HepG2 (cell line): ENCODE measurements at regions not wholly inside any gene's neighbourhood (a gene's known extent, or its start where the extent isn't known, plus 50 kb on each side); places are given as distances from the start of the nearest gene placed in this dataset.

Source experiments
- ATAC-seq: fragments of 200-7000 bp; cut with Tn5 transposase; 3 replicates; pipeline ENCODE4 v1.9.1; 2020; ENCODE audit warnings: mild to moderate bottlenecking, moderate library complexity
- BruUV-seq: library from RNA; stranded (reverse); fragments of 400-500 nt; replicated peaks from 2 replicates; lab custom pipeline; 2021; lab: Mats Ljungman, UMichigan
- CTCF ChIA-PET: fragments of 300-600 bp; formaldehyde crosslinking; extraction: SDS; loops from one replicate; lab custom pipeline; 2021; ENCODE audit warnings: low total read pairs, inconsistent platforms, low intra/inter-chr PET ratio; lab: Yijun Ruan, JAX
- POLR2A ChIA-PET: fragments of 350-600 bp; sonication (Branson Sonifier 250); formaldehyde crosslinking; loops from one replicate; lab custom pipeline; 2020; ENCODE audit warnings: antibody characterized with exemption, inconsistent platforms; lab: Yijun Ruan, JAX
- DNase-seq: peaks from one replicate; pipeline ENCODE4 v3.0.0-alpha.2; 2015; ENCODE audit warnings: low spot score
- FAIRE-seq: peaks from 3 replicates; lab custom pipeline; 2011; peaks lifted over from hg19 to GRCh38; lab: Jason Lieb, UNC
- H2AFZ ChIP-seq: one replicate; pipeline ENCODE4 v1.6.1; 2011; ENCODE audit warnings: low read length, inconsistent platforms
- H3K27ac ChIP-seq: fragments of 300-600 bp; 3 replicates; pipeline ENCODE4 v1.8.0; 2011; ENCODE audit warnings: mixed run types, mild to moderate bottlenecking, mixed read lengths, low read length, inconsistent platforms; ENCODE audit not compliant: insufficient read depth; ENCODE audit errors: extremely low read length
- H3K27me3 ChIP-seq, 2 experiments: fragments of 200-600 bp in 1 of 2; 2 replicates in 1 of 2; 3 replicates in 1 of 2; pipeline versions ENCODE4 v1.6.0 to v1.8.0; 2011; ENCODE audit warnings: low read length in 2 of 2, mild to moderate bottlenecking in 2 of 2, moderate library complexity in 2 of 2, inconsistent platforms in 1 of 2; ENCODE audit not compliant: insufficient read depth in 2 of 2, control insufficient read depth in 1 of 2
- H3K36me3 ChIP-seq, 2 experiments: fragments of 200-600 bp in 1 of 2; replicated peaks in 1 of 2; 2 replicates in 1 of 2; 3 replicates in 1 of 2; pipeline versions ENCODE4 v1.5.1 to v1.8.0; 2011; ENCODE audit warnings: low read length in 2 of 2, inconsistent platforms in 1 of 2; ENCODE audit not compliant: insufficient read depth in 2 of 2, control insufficient read depth in 1 of 2
- H3K4me1 ChIP-seq: 2 replicates; pipeline ENCODE4 v1.5.1; 2012; ENCODE audit warnings: low read length, inconsistent platforms; ENCODE audit not compliant: insufficient read depth
- H3K4me2 ChIP-seq: 2 replicates; pipeline ENCODE4 v1.6.0; 2011; ENCODE audit warnings: low read depth, low read length, inconsistent platforms
- H3K4me3 ChIP-seq, 3 experiments: fragments of 200-600 bp in 1 of 3; sonication (generic), shearing (Covaris generic) in 1 of 3; replicated peaks in 1 of 3; 2 replicates each; pipeline ENCODE4 v1.5.1; 2011 to 2016; ENCODE audit warnings: low read length in 3 of 3, inconsistent platforms in 2 of 3, low read depth in 2 of 3, mild to moderate bottlenecking in 2 of 3, control low read depth in 1 of 3, mixed read lengths in 1 of 3; ENCODE audit not compliant: insufficient read depth in 1 of 3
- H3K79me2 ChIP-seq: one replicate; pipeline ENCODE4 v1.6.1; 2011; ENCODE audit warnings: low read length, inconsistent platforms; ENCODE audit not compliant: insufficient read depth
- H3K9ac ChIP-seq: 2 replicates; pipeline ENCODE4 v1.6.0; 2011; ENCODE audit warnings: mild to moderate bottlenecking, low read depth, low read length, inconsistent platforms; ENCODE audit not compliant: insufficient read depth
- H3K9me3 ChIP-seq: 2 replicates; pipeline ENCODE4 v1.5.1; 2012; ENCODE audit warnings: mild to moderate bottlenecking, low read length
- H4K20me1 ChIP-seq: 2 replicates; pipeline ENCODE4 v1.6.0; 2011; ENCODE audit warnings: inconsistent platforms, mild to moderate bottlenecking, low read length, moderate library complexity; ENCODE audit not compliant: insufficient read depth
- ATF7 ChIP-seq, 2 experiments: fragments of 450-650 bp in 1 of 2; sonication (generic) in 1 of 2; formaldehyde crosslinking in 1 of 2; IDR thresholded peaks; 2 replicates each; pipeline versions ENCODE4 v1.4.0 to v1.6.1; 2016 to 2020; ENCODE audit warnings: antibody characterized with exemption in 1 of 2, mild to moderate bottlenecking in 1 of 2, missing genetic modification reagents in 1 of 2
- CENPT ChIP-seq: sonication (generic); formaldehyde crosslinking; IDR thresholded peaks from 2 replicates; pipeline ENCODE4 v1.8.0; 2022; ENCODE audit warnings: low read depth, mild to moderate bottlenecking, moderate library complexity, missing genetic modification reagents
- FOXM1 ChIP-seq: sonication (generic); formaldehyde crosslinking; IDR thresholded peaks from 2 replicates; pipeline ENCODE4 v1.5.0; 2020; ENCODE audit warnings: missing genetic modification reagents
- JUN ChIP-seq: sonication (generic); formaldehyde crosslinking; IDR thresholded peaks from 2 replicates; pipeline ENCODE4 v1.4.0; 2020; ENCODE audit warnings: mild to moderate bottlenecking, missing genetic modification reagents
- KLF15 ChIP-seq: sonication (generic); formaldehyde crosslinking; IDR thresholded peaks from 2 replicates; pipeline ENCODE4 v1.8.1; 2023; ENCODE audit warnings: borderline replicate concordance, mild to moderate bottlenecking, inconsistent platforms, missing genetic modification reagents, mixed read lengths
- PLRG1 ChIP-seq: fragments of 450-650 bp; conservative IDR thresholded peaks from 2 replicates; pipeline ENCODE4 v1.6.1; 2016
- RORA ChIP-seq: sonication (generic); formaldehyde crosslinking; IDR thresholded peaks from 2 replicates; pipeline ENCODE4 v1.5.0; 2020; ENCODE audit warnings: mild to moderate bottlenecking, missing genetic modification reagents, moderate library complexity
- SP1 ChIP-seq, 2 experiments: fragments of 450-650 bp in 1 of 2; sonication (generic) in 1 of 2; formaldehyde crosslinking in 1 of 2; IDR thresholded peaks; 2 replicates each; pipeline versions ENCODE4 v1.4.0 to v1.6.1; 2016 to 2020; ENCODE audit warnings: missing genetic modification reagents in 1 of 2
- SP140L ChIP-seq: sonication (generic); formaldehyde crosslinking; IDR thresholded peaks from 2 replicates; pipeline ENCODE4 v1.4.0; 2020; ENCODE audit warnings: missing genetic modification reagents, borderline replicate concordance
- SYNCRIP ChIP-seq: fragments of 200-400 bp; formaldehyde crosslinking; IDR thresholded peaks from 2 replicates; pipeline ENCODE4 v1.6.1; 2018; ENCODE audit warnings: mild to moderate bottlenecking, low read depth, low read length; ENCODE audit not compliant: insufficient read depth
- TBX3 ChIP-seq: fragments of 450-650 bp; IDR thresholded peaks from 2 replicates; pipeline ENCODE4 v1.6.1; 2017; ENCODE audit warnings: antibody characterized with exemption, mild to moderate bottlenecking, inconsistent platforms, borderline replicate concordance
- YEATS4 ChIP-seq: sonication (generic); formaldehyde crosslinking; IDR thresholded peaks from 2 replicates; pipeline ENCODE4 v1.4.0; 2020; ENCODE audit warnings: missing genetic modification reagents, borderline replicate concordance
- ZC3H4 ChIP-seq: sonication (generic); formaldehyde crosslinking; IDR thresholded peaks from 2 replicates; pipeline ENCODE4 v1.4.0; 2020; ENCODE audit warnings: missing genetic modification reagents, borderline replicate concordance
- ZFP36 ChIP-seq: fragments of 150-350 bp; IDR thresholded peaks from 2 replicates; pipeline ENCODE4 v1.6.1; 2018; ENCODE audit warnings: borderline replicate concordance, low read length, low read depth; ENCODE audit not compliant: partially characterized antibody
- ZFP36L2 ChIP-seq: sonication (generic); formaldehyde crosslinking; IDR thresholded peaks from 2 replicates; pipeline ENCODE4 v1.4.0; 2020; ENCODE audit warnings: missing genetic modification reagents
- ZSCAN9 ChIP-seq: IDR thresholded peaks from 2 replicates; pipeline ENCODE4 v1.6.1; 2016; ENCODE audit warnings: borderline replicate concordance
- WGBS: methylation state at CpG from one replicate; pipeline ENCODE4 v1.1.6; 2017; ENCODE audit warnings: low lambda C conversion rate; 5-methylcytosine and 5-hydroxymethylcytosine counted together
- in situ Hi-C: cut with HindIII; loops from 2 replicates; pipeline ENCODE4 v1.10.0; 2017; ENCODE audit warnings: low pct_unique_long_range_greater_than_20kb; ENCODE audit not compliant: extremely low pct_ligation_motif_present
- intact Hi-C: fragments of 100-400 bp; cut with micrococcal nuclease; formaldehyde crosslinking; loops from one replicate; pipeline ENCODE4 v1.10.0; 2022; ENCODE audit not compliant: unreplicated experiment
- TF ChIP-seq, protein P1 (sequence below): sonication (generic); formaldehyde crosslinking; IDR thresholded peaks from 2 replicates; pipeline ENCODE4 v1.4.0; 2020; ENCODE audit warnings: missing genetic modification reagents
- TF ChIP-seq, protein P2 (sequence below): sonication (generic); formaldehyde crosslinking; conservative IDR thresholded peaks from 2 replicates; pipeline ENCODE4 v1.5.0; 2020; ENCODE audit warnings: missing genetic modification reagents

DNA sequence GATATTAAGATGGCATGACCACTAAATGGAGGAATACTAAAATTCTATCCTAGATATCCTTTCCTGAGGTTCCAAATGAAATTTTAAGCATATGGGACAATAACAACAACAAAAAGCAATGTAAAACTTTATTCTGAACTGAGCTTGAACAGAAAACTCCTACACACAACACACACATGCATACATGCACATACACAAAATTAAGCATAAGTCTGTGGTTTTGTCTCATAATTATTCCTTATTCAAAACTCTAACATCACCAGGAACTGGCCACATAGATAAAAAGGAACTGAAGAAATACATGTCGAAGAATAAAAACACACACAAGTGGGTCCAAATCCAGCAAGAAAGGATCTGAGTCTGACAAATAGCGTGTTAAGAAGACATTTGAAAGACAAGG, 168.0 kb downstream of the COX18 start:
- intact Hi-C loops (no loop called here), in situ Hi-C loops (no loop called here)
- no peaks in the 10 kb centered on the region for H3K27me3 ChIP-seq
- no peaks in the 10 kb centered on the region for H3K79me2 ChIP-seq
- DNase-seq (no peak), FAIRE-seq (no peak), ATAC-seq (no peak)
- 2% methylated on average over 2 of the region's 2 CpGs for WGBS
- peaks cover 8% of the 10 kb centered on the region; the same call in 1 of the 2 replicates for H3K4me1 ChIP-seq
- BruUV-seq: no TSS peak
- H3K4me2 ChIP-seq: no peak overlapping the region
- no peaks in the 10 kb centered on the region for H4K20me1 ChIP-seq
- no peak overlapping the region for H3K27ac ChIP-seq
- no peaks in the 10 kb centered on the region for H3K36me3 ChIP-seq
- no peak overlapping the region for H3K9ac ChIP-seq
- no peak overlapping the region for H3K4me3 ChIP-seq
- ChIA-PET POLR2A (no interaction called here), CTCF (no interaction called here)
- no peaks in the 10 kb centered on the region for H3K9me3 ChIP-seq
- H2AFZ ChIP-seq: no peak overlapping the region
- no peak for TF ChIP-seq RORA
- no peak for TF ChIP-seq SYNCRIP
- TF ChIP-seq ZFP36L2 (CRISPR knock-in tag): no peak
- TF ChIP-seq PLRG1: no peak
- TF ChIP-seq TBX3: no peak
- no peak for TF ChIP-seq YEATS4 (CRISPR knock-in tag)

DNA sequence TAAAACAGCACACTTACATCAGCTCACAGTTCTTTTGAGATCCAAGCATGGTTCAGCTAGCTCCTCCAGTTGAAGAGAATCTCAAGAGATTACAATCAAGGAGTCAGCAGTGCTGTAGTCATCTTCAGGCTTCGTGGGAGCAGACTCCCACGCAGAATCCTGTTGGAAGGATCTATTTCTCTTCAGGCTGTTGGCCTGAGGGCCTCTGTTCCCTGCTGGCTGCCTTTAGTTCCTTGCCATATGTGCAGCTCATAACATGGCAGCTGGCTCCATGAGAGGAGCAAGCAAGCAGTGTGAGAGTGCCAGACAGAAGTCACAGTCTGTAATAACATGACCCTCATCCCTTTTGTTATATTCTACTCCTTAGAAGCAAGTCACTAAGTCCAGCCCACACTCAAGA, 168.6 kb downstream of the COX18 start:
- H3K9me3 ChIP-seq: no peaks in the 10 kb centered on the region
- H3K4me3 ChIP-seq: no peak overlapping the region
- H3K36me3 ChIP-seq: no peaks in the 10 kb centered on the region
- H3K4me1 ChIP-seq: peaks cover 8% of the 10 kb centered on the region; the same call in 1 of the 2 replicates
- in situ Hi-C loops: no loop called here
- FAIRE-seq: no peak
- H4K20me1 ChIP-seq: no peaks in the 10 kb centered on the region
- no peak overlapping the region for H3K27ac ChIP-seq
- no peak overlapping the region for H2AFZ ChIP-seq
- intact Hi-C loops: no loop called here
- no peaks in the 10 kb centered on the region for H3K27me3 ChIP-seq
- H3K79me2 ChIP-seq: no peaks in the 10 kb centered on the region
- BruUV-seq: no TSS peak
- H3K9ac ChIP-seq: no peak overlapping the region
- H3K4me2 ChIP-seq: no peak overlapping the region
- 0% methylated on average over 2 of the region's 2 CpGs for WGBS
- ChIA-PET POLR2A (no interaction called here), CTCF (no interaction called here)
- no peak for DNase-seq
- ATAC-seq: no peak
- TF ChIP-seq, protein P1, sequence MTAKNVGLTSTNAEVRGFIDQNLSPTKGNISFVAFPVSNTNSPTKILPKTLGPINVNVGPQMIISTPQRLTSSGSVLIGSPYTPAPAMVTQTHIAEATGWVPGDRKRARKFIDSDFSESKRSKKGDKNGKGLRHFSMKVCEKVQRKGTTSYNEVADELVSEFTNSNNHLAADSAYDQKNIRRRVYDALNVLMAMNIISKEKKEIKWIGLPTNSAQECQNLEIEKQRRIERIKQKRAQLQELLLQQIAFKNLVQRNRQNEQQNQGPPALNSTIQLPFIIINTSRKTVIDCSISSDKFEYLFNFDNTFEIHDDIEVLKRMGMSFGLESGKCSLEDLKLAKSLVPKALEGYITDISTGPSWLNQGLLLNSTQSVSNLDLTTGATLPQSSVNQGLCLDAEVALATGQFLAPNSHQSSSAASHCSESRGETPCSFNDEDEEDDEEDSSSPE (CRISPR knock-in tag): no peak
- TF ChIP-seq ZC3H4 (CRISPR knock-in tag) (no peak), CENPT (CRISPR knock-in tag) (no peak), SP140L (CRISPR knock-in tag) (no peak), ATF7 (IDR thresholded peaks at IDR 0.05) (no peak), ATF7 (CRISPR knock-in tag; IDR thresholded peaks at IDR 0.05) (no peak), RORA (no peak), ZSCAN9 (no peak), ZFP36 (no peak), FOXM1 (CRISPR knock-in tag) (no peak), JUN (no peak), KLF15 (no peak), SP1 (IDR thresholded peaks at IDR 0.05) (no peak), SP1 (CRISPR knock-in tag; IDR thresholded peaks at IDR 0.05) (no peak)
- TF ChIP-seq, protein P2, sequence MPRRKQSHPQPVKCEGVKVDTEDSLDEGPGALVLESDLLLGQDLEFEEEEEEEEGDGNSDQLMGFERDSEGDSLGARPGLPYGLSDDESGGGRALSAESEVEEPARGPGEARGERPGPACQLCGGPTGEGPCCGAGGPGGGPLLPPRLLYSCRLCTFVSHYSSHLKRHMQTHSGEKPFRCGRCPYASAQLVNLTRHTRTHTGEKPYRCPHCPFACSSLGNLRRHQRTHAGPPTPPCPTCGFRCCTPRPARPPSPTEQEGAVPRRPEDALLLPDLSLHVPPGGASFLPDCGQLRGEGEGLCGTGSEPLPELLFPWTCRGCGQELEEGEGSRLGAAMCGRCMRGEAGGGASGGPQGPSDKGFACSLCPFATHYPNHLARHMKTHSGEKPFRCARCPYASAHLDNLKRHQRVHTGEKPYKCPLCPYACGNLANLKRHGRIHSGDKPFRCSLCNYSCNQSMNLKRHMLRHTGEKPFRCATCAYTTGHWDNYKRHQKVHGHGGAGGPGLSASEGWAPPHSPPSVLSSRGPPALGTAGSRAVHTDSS (CRISPR knock-in tag): no peak
